GM18873 (cell line): ENCODE measurements at regions not wholly inside any gene's neighbourhood (a gene's known extent, or its start where the extent isn't known, plus 50 kb on each side); places are given as distances from the start of the nearest gene placed in this dataset.

Source experiments
- ATAC-seq: cut with Tn5 transposase; IDR thresholded peaks from one replicate; pipeline ENCODE4 v1.9.1; 2021; ENCODE audit warnings: mild to moderate bottlenecking, moderate library complexity, moderate number of reproducible peaks; ENCODE audit not compliant: unreplicated experiment, low FRiP score

GRCh38 chr7:46746695-46747687 is 825.9 kb upstream of the IGFBP3 start:
- ATAC-seq, result no peak

DNA sequence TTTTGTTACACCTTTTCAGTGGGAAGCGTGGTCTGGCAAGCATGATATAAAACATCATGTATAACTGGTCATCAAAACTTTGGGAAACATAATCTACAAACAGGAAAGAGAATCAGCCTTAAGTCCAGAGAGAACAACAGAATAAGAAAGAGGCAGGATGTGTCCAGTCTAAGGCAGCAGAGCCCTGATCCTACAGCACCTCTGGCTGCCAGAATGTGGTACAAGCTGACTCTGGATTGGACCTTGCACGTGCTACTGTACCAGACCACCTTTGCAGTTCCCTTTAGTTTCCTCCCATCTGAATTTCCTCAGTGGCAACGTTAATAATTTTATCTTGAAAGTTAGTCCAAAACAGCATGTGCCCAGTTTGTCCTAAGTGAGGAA is 824.6 kb upstream of the IGFBP3 start:
- no peak for ATAC-seq

- ATAC-seq, result no peak
Measured at GRCh38 chr7:46744957-46745706, 824.1 kb upstream of the IGFBP3 start.

DNA sequence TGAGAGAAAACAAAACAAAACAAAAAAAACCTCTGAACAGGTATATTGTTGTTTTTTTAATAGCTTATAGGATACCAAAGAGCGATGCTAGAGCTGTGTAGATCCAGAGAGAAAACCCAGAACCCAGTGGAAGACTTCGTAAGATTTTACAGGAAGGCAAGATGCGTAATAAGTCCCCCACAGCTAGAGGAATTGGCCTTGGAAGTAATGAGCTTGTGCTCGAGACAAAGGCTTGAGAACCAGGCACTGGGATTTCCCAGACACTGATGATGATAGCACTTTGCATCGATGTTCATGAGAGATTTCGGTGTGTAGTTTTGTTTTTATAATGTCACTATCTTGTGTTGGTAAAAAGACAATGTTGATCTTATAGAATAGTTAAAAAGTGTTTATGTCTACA is 821.5 kb upstream of the IGFBP3 start:
- ATAC-seq, result no peak

DNA sequence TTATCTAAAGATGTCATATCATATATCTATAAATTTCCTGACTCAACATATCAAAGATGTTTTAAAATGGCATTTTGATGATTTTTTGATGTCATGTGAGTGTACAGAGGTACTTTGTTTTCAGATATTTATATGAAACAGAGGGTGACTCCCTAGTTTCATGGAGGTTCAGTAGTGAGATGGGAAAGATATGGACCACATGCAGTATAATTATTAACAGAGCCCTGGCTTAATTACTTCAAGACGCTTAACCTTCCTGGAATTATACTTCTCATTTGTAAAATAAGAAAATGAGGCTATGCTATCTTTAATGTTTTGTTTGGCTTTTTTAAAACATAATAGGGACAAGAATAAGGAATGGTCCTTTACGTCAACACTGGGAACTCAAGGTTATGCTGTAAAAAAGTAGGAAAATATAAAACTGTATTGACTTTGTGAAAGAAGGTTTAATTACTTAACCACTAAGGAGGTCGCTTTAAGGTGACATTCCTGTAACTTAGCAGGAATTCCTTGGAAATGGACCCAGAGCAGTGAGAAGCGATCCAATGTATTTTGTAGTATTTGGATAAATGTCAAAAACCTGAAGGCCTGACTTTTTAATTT is 821.0 kb upstream of the IGFBP3 start:
- no peak for ATAC-seq

DNA sequence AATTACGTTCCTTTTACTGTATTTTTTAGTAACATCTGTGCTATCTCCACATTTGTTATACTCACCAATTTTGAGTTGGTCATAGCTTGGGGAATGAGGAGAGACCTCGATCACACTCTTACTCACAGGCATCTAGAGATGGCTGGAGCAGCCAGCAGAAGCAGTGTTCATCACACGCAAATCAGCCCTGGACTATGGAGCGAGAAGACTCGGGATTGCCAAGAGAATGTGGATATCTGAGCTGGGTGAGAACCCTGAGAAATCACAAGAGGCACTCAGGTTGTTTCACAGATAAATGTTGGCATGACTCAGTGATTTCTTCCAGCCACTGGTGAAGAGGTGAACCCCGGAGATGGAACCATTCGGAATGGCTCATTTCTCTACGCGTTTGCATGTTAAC is 820.1 kb upstream of the IGFBP3 start:
- ATAC-seq, result no peak

DNA sequence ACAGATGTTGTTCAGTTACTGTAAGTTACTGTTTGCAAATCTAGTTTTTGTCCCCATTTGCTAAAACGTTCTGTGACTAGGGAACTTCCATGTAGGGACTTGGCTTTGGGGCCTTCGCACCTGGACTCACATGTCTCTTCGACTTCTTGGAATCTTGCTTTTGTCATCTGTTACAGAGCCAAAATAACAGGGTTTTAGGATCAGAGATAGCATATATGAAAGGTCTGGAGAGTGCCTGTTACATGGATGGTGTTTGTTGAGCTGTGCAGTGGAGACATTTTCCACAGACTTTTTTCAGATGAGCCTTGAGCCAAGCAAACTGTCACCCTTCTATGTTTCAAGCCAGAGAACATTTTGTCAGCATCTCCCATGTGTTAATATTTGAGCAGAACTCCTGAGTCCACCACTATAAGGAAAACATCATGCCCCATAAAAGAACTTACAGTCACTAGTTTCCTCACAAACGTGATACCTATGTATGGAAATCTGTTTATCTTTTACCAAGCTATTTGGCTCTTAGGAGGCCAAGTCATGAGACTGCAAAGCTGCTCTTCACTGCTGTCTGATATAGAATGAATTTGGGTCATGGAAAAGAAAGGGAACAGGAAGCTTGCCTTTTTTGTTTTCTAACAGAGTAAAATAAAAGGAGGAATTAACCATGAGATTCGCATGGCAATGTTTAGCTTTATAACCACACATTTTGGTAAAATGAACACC is 818.6 kb upstream of the IGFBP3 start:
- ATAC-seq, result no peak

GRCh38 chr7:46738796-46739195 is 817.7 kb upstream of the IGFBP3 start:
- ATAC-seq, result no peak

DNA sequence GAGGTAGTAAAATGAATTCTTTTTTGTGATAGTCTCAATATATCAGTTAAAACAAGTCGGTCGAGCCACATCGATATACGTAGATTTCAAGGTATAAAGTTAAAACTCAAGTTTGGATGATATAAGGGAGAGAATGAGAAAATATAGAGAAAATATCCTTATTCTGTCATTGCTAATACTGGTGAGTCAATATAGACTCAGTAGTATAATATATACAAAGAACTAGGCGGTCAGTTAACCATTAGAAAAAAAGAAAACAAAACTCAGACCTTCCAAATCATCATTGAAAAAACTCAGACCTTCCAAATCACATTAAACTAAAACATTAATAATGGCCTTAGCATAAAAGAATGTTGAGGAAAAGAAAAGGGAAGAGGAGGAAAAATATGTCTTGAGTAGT is 817.1 kb upstream of the IGFBP3 start:
- ATAC-seq, result no peak

- ATAC-seq, result no peak
Measured at GRCh38 chr7:46725838-46726237, 804.8 kb upstream of the IGFBP3 start.

- ATAC-seq, result no peak
Measured at GRCh38 chr7:46725136-46725535, 804.1 kb upstream of the IGFBP3 start.

DNA sequence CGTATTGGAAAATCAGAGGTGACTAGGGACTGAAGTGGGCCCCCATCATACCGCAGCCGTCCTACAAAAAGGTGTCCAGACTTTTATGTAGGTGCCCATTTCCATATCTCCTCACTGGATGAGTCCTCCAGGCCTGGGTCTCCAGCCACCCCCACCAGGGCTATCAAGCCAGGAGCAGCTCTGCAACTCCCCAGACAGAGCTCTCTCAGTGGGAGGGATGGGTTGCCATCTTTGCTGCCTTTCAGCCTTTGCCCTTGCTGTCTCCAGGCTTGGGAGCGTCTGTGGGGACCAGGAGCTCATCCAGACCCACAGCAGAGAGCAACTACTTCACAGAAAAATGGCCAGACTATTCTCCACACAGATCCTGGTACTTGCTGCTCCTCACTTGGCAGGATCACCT is 802.7 kb upstream of the IGFBP3 start:
- no peak for ATAC-seq

DNA sequence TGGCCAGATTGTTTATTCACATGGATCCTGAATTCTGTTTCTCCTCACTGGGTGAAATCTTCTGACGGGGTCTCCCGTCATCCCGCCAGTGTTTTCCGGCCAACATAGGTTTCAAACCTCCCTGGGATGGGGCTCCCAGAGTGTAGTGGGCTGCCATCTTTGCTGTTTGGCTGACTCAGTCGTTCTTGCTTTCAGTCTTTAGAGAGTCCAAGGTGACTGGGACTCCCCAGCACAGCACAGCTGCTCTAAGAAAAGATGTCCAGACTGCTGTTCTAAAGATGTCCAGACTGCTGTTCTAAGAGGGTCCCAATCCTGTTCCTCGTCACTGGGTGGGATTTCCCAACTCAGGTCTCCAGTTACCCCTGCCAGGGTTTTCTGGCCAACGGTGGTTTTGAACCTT is 801.9 kb upstream of the IGFBP3 start:
- ATAC-seq, result no peak

DNA sequence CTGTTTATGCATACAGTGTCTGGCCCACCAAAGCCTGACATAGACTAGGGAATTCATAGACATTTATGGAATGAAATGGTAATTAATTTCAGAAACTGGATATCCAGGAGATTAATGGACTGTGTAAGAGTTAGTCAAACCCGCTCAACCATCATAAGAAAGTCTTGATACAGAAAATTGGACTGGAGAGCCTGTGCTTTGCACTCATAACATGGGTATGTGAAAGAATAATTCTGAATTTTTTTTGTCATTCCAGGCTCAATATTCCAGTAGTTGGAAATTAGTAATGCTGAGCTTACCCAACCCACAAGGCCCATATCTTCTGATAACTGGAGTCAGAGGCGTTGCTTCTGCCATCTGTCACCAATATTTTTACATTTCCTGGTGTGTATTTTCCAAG is 799.7 kb upstream of the IGFBP3 start:
- no peak for ATAC-seq

GRCh38 chr7:46719616-46720015 is 798.5 kb upstream of the IGFBP3 start:
- ATAC-seq, result no peak

DNA sequence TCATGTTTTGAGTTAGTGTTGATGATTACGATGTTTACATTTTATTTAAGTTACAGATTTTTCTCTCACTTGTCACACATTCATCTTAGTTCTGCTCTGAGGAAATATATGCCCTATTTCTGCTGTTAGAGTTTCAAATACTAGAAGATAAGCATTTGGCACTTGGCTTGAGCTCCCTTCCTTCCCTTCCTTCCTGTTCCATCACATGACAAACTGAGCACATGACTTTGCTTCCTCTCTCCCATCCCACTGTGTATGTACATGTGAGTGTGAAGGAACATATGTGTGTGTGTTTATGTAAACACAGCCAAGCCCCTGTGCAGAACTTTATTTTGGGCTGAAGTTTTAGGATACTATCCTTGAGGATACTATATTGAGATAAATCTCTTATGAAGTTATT is 795.9 kb upstream of the IGFBP3 start:
- ATAC-seq, result no peak

- no peak for ATAC-seq
Measured at GRCh38 chr7:46715579-46715978, 794.5 kb upstream of the IGFBP3 start.

DNA sequence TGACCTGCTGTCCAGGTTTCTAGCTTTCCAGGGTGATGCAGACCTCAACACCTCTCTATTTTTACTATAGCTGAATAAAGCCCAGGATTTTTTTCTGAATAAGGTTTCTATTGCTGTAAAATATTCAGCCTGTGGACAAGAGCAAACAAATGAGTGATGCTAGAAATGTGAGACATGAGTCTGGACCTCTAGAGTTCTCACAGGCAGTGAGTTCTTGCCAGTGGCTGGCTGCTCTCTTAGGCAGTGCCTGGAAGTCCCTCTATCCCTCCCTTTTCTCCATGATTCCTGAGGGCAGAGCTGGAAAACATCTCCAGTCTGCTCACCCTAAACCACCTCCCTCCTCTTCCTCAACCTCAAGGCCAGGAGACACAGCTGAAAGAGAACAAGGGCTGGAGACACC is 793.8 kb upstream of the IGFBP3 start:
- no peak for ATAC-seq

DNA sequence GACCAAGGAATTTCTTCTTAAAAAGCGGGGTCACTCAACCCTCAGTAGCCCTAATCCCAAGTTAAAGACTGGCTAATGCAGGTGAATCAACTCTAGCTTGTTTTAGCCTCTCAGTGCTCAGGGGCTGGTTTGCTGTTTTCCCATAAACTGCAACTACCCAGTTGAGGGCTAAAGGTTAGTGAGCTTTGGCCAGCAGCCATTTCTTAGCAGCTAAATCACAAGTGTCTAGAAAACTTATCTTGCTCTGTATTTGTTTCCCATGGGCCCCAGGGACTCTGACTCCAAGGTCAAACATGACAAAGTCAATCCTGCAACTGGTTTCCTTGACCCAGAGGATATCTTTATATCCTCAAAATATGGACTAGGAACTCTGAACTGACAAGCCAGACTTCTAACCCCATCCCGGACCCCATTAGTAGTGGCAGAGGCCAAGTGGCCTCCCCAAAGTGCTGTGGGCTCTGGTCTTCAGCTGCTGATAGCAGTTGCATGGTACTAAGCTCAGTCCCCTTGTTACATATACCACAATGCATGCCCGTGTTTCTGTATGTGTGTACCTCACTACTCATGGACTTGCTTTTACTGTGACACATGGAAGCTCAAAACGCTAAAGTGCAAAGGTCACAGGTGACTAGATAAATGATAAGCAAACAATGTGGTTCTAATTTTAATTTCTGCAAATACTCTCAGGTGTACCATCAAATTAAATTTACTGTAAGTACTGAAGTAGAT is 793.0 kb upstream of the IGFBP3 start:
- ATAC-seq, result no peak

- no peak for ATAC-seq
Measured at GRCh38 chr7:46710927-46711326, 789.9 kb upstream of the IGFBP3 start.
